C4-2B (cell line): ENCODE measurements at regions not wholly inside any gene's neighbourhood (a gene's known extent, or its start where the extent isn't known, plus 50 kb on each side); places are given as distances from the start of the nearest gene placed in this dataset.

Experiments
- H3K27ac ChIP-seq: fragments of 450-650 bp; 2 replicates; pipeline ENCODE4 v1.5.1; 2017
- ZFX ChIP-seq: fragments of 450-650 bp; IDR thresholded peaks from 2 replicates; pipeline ENCODE4 v1.6.1; 2017
- TF ChIP-seq, protein P1 (sequence below): fragments of 450-650 bp; conservative IDR thresholded peaks from 2 replicates; pipeline ENCODE4 v1.5.1; 2017; ENCODE audit warnings: mild to moderate bottlenecking

DNA sequence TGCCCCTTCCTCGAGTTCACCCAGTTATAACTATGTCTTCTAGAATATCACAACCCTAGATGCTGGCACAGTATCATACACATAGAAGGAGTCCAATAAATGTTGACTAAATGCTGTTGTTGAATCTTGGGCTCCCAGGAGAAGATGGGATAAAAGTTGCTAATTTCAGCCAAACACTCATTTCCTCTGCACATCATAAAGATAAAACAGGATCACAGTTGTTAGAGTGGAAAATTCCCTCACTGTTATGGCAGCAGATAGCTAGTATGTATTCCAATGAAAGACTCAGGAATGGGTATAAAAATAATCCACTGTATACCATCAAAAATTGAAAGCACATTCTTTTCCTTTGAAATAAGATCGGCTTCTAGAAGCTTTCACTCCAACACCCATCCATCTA, 294.9 kb upstream of the TSHZ2 start:
- no peak overlapping the region for H3K27ac ChIP-seq
- TF ChIP-seq, protein P1, sequence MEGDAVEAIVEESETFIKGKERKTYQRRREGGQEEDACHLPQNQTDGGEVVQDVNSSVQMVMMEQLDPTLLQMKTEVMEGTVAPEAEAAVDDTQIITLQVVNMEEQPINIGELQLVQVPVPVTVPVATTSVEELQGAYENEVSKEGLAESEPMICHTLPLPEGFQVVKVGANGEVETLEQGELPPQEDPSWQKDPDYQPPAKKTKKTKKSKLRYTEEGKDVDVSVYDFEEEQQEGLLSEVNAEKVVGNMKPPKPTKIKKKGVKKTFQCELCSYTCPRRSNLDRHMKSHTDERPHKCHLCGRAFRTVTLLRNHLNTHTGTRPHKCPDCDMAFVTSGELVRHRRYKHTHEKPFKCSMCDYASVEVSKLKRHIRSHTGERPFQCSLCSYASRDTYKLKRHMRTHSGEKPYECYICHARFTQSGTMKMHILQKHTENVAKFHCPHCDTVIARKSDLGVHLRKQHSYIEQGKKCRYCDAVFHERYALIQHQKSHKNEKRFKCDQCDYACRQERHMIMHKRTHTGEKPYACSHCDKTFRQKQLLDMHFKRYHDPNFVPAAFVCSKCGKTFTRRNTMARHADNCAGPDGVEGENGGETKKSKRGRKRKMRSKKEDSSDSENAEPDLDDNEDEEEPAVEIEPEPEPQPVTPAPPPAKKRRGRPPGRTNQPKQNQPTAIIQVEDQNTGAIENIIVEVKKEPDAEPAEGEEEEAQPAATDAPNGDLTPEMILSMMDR: no peak
- TF ChIP-seq ZFX: no peak

DNA sequence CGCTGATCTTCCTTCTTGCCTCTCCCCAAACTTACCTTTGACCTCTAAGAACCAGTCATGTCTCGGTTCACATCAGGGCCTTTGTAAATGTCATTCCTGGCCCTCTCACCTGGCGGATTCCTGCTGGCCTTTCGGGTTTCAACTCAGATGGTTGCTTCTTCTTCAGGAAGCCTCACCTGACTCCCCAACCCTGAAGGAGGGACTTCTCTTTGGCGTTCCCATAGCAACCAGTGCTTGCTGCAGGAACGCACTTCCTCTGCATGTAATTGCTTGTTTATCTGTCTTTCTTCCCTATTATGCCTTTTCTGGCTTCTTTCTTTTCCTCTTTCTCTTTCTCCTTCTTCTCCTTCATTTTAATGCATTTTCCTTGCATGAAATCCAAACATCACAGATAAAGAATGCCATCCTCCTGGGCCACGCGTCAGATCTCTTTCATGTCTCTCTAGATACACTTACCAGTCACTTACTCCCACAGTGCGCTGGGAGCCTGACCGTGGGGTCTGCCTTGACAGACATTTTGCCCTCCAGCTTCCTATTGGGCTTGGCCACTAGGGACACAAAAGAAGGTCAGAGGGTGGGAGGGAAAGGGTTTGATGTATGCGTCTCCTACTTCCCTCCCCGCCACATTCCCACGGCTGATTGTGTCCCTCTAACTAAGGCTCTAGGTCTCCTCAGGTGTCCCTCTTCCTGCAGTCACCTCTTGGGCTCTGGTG, 295.7 kb upstream of the TSHZ2 start:
- no peak for TF ChIP-seq ZFX
- TF ChIP-seq, protein P1: no peak
- no peak overlapping the region for H3K27ac ChIP-seq

DNA sequence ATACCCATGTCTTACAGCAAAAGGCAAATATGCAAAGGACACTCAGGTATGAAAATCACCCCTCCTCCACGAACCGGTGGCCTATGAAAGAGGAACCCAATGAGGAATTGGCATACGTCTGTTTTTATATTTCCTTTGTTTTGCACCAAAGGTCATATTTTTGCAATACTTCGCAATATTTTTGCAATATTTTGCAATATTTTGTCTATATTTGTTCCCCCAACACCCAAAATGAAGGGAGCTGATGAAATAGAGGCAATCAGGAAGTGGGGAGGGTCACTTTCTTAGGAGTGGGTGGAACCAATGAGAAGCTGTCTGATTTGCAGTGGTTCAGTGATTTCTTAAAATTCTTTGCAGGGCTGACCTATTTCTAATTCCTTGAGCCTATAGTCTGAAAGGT, 296.8 kb upstream of the TSHZ2 start:
- TF ChIP-seq, protein P1: no peak
- TF ChIP-seq ZFX: no peak
- H3K27ac ChIP-seq: no peak overlapping the region

DNA sequence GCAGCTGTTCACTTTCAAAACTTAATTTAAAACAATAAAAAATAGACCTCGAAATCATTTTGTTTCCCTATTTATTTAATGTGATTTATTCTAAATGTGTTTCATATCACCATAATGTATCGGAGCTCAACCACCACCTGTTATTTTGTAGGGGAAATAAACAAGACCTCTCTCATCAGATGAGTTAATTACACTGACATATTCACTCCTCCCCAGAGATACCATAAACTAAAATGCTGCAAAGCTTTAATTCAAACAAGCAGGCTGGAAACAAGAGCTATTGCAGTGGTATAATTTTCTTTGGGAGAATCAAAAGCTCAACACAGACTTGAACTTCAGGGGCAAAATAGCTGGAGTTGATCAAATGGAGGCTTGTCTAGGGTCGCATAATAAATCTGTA, 303.5 kb upstream of the TSHZ2 start:
- H3K27ac ChIP-seq: no peak overlapping the region
- no peak for TF ChIP-seq ZFX
- TF ChIP-seq, protein P1: no peak

DNA sequence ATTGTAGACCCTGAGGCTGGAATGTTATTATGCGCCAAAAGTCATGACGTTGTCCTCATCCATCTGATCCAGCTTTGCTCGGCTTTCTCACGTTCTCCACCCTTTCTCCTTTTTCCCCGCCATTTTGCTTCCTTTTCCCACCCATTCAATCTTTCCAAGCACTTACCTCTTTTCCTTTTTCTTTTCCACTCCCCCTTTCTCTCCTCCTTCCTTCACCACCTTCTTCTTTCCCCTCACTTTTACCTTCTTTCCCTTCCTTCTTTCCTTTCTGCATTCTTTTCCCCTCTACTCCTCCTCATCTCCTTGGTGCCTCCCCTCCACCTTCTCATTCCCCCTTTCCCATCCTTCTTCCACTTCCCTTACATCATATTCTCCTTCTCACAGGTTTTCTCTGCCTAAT, 304.8 kb upstream of the TSHZ2 start:
- no peak overlapping the region for H3K27ac ChIP-seq

DNA sequence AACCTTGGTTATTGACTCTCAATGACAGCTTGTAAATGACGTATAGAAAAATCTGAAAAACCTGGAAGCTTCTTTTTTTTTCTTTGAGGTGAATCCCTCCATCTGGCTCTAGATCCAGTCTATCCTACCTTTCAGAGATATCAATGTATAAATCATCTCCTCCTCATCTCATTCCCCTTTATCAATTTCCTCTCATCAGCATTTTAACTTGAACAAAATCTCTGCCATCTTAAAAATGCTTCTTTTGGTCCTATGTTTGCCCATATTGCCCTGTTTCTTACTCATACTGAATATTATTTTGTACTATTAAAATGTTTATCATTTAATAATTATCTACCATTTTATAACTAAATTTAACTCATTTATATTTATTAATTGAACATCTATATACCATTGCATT, 306.7 kb upstream of the TSHZ2 start:
- no peak overlapping the region for H3K27ac ChIP-seq

More for the DNA sequence above, 304.8 kb upstream of the TSHZ2 start:
- TF ChIP-seq ZFX: no peak
- TF ChIP-seq, protein P1: no peak

DNA sequence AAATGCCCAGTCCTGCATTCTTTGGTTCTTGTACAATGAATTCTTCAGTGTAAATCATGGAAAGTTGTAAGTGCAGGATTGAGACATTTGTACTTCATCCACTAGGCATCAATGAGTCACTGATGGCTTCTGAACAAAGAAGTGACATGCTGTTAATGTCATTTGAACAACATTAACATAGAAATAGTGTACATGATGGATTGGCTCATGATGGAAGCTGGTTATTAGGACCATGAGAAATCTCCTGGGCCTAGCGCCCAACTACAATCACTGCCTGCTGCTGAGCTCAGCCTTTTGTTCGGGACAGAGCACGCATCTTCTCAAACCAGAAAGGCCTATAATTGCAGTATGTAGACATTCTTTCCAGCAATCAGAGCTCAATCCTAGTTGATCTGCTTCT, 316.8 kb upstream of the TSHZ2 start:
- no peak overlapping the region for H3K27ac ChIP-seq
- no peak for TF ChIP-seq ZFX
- TF ChIP-seq, protein P1: no peak

More for the DNA sequence above, 306.7 kb upstream of the TSHZ2 start:
- TF ChIP-seq ZFX: no peak
- TF ChIP-seq, protein P1: no peak
